CD4-positive, alpha-beta T cell (primary cell): ENCODE measurements at regions not wholly inside any gene's neighbourhood (a gene's known extent, or its start where the extent isn't known, plus 50 kb on each side); places are given as distances from the start of the nearest gene placed in this dataset.

Experiments
- ATAC-seq: fragments of 200-7000 bp; cut with Tn5 transposase; one replicate; pipeline ENCODE4 v1.10.0; 2022; ENCODE audit warnings: mild to moderate bottlenecking; ENCODE audit not compliant: poor library complexity
- CTCF ChIA-PET: fragments of 350-600 bp; sonication (Branson Sonifier 250); formaldehyde crosslinking; loops from one replicate; lab custom pipeline; 2021; ENCODE audit warnings: antibody characterized with exemption, inconsistent platforms; lab: Charles Lee
- POLR2A ChIA-PET: fragments of 350-600 bp; sonication (Branson Sonifier 250); formaldehyde crosslinking; loops from one replicate; lab custom pipeline; 2021; ENCODE audit warnings: antibody characterized with exemption, inconsistent platforms; lab: Charles Lee
- DNase-seq, 14 experiments: peaks; one replicate each; pipeline ENCODE4 v3.0.0-alpha.2; 2013 to 2020; ENCODE audit warnings: mixed read lengths in 2 of 14
- H3K27ac ChIP-seq, 2 donors: one replicate each; pipeline versions ENCODE4 v1.5.1 to v1.7.0; 2013; ENCODE audit warnings: low read length in 2 of 2, low read depth in 1 of 2, mild to moderate bottlenecking in 1 of 2
- H3K27me3 ChIP-seq, 2 experiments: 1 replicate in 1 of 2; 2 replicates in 1 of 2; pipeline versions ENCODE4 v1.6.1 to v1.7.0; 2013; ENCODE audit warnings: low read length in 2 of 2, control low read depth in 1 of 2, mild to moderate bottlenecking in 1 of 2, moderate library complexity in 1 of 2; ENCODE audit not compliant: insufficient read depth in 2 of 2, control insufficient read depth in 1 of 2
- H3K36me3 ChIP-seq: one replicate; pipeline ENCODE4 v1.6.1; 2013; ENCODE audit warnings: low read length, control low read depth; ENCODE audit not compliant: insufficient read depth
- H3K4me1 ChIP-seq: one replicate; pipeline ENCODE4 v1.6.1; 2013; ENCODE audit warnings: low read length, control low read depth; ENCODE audit not compliant: insufficient read depth
- H3K4me3 ChIP-seq: one replicate; pipeline ENCODE4 v1.5.1; 2013; ENCODE audit warnings: mild to moderate bottlenecking, low read length, moderate library complexity
- H3K9me3 ChIP-seq, 2 experiments: 1 replicate in 1 of 2; 2 replicates in 1 of 2; pipeline versions ENCODE4 v1.6.1 to v1.7.0; 2013; ENCODE audit warnings: low read length in 2 of 2, mild to moderate bottlenecking in 2 of 2, control low read depth in 1 of 2, moderate library complexity in 1 of 2; ENCODE audit not compliant: control insufficient read depth in 1 of 2, insufficient read depth in 1 of 2
- H3K27ac Mint-ChIP-seq: one replicate; pipeline ENCODE4 v1.8.0; 2020; ENCODE audit warnings: mixed read lengths
- H3K27me3 Mint-ChIP-seq: one replicate; pipeline ENCODE4 v1.8.0; 2021; ENCODE audit warnings: mixed read lengths
- H3K36me3 Mint-ChIP-seq: one replicate; pipeline ENCODE4 v1.8.0; 2021; ENCODE audit warnings: low read depth, mixed read lengths
- H3K4me1 Mint-ChIP-seq: one replicate; pipeline ENCODE4 v1.8.0; 2021; ENCODE audit warnings: low read depth, mixed read lengths
- H3K4me3 Mint-ChIP-seq: one replicate; pipeline ENCODE4 v1.8.0; 2020; ENCODE audit warnings: mild to moderate bottlenecking, mixed read lengths
- H3K9me3 Mint-ChIP-seq: one replicate; pipeline ENCODE4 v1.8.0; 2020; ENCODE audit warnings: mixed read lengths
- CTCF ChIP-seq: fragments of 200-600 bp; IDR thresholded peaks from one replicate; pipeline ENCODE4 v1.8.0; 2022; ENCODE audit warnings: antibody characterized with exemption, mild to moderate bottlenecking
- intact Hi-C, 2 experiments: fragments of 100-400 bp; cut with DNase I in 1 of 2; cut with micrococcal nuclease in 1 of 2; formaldehyde crosslinking; loops; one replicate each; pipeline versions ENCODE4 v1.15.1 to v1.9.0; 2023 to 2025; cut with DNase I, micrococcal nuclease

GRCh38 chr9:87085521-87085920, 138.2 kb upstream of the GAS1 start:
- no peak for TF ChIP-seq CTCF
- Mint-ChIP-seq H3K4me1 (no peaks in the 10 kb centered on the region), H3K36me3 (no peaks in the 10 kb centered on the region), H3K27me3 (no peaks in the 10 kb centered on the region), H3K27ac (no peak overlapping the region), H3K4me3 (no peak overlapping the region), H3K9me3 (no peaks in the 10 kb centered on the region)
- H3K27ac ChIP-seq: no peak overlapping the region
- H3K36me3 ChIP-seq: no peaks in the 10 kb centered on the region
- peaks cover 0 to 18% of the 10 kb centered on the region in 2 experiments for H3K9me3 ChIP-seq
- ATAC-seq (no peak), DNase-seq (no peak)
- ChIA-PET CTCF (no interaction called here), POLR2A (no interaction called here)
- intact Hi-C loops: no loop called here
- no peak overlapping the region for H3K4me3 ChIP-seq
- H3K27me3 ChIP-seq: no peaks in the 10 kb centered on the region
- no peaks in the 10 kb centered on the region for H3K4me1 ChIP-seq

- Histone ChIP-seq H3K36me3 (no peaks in the 10 kb centered on the region), H3K27me3 (no peaks in the 10 kb centered on the region), H3K9me3 (peaks cover 0 to 18% of the 10 kb centered on the region in 2 experiments), H3K27ac (no peak overlapping the region), H3K4me3 (no peak overlapping the region), H3K4me1 (no peaks in the 10 kb centered on the region)
- H3K27ac Mint-ChIP-seq: no peak overlapping the region
- no peak for ATAC-seq
- no peak for DNase-seq
- H3K4me1 Mint-ChIP-seq: no peaks in the 10 kb centered on the region
- H3K36me3 Mint-ChIP-seq: no peaks in the 10 kb centered on the region
- H3K4me3 Mint-ChIP-seq: no peak overlapping the region
- intact Hi-C loops: no loop called here
- POLR2A ChIA-PET: no interaction called here
- CTCF ChIA-PET: no interaction called here
- no peaks in the 10 kb centered on the region for H3K27me3 Mint-ChIP-seq
- H3K9me3 Mint-ChIP-seq: no peaks in the 10 kb centered on the region
- TF ChIP-seq CTCF: no peak
These were observed 139.0 kb upstream of the GAS1 start for GRCh38 chr9:87086221-87086818.

GRCh38 chr9:87087197-87087596, 139.9 kb upstream of the GAS1 start:
- Mint-ChIP-seq H3K4me3 (no peak overlapping the region), H3K27me3 (no peaks in the 10 kb centered on the region), H3K36me3 (no peaks in the 10 kb centered on the region), H3K27ac (no peak overlapping the region), H3K9me3 (no peaks in the 10 kb centered on the region), H3K4me1 (no peaks in the 10 kb centered on the region)
- no peaks in the 10 kb centered on the region for H3K36me3 ChIP-seq
- H3K27me3 ChIP-seq: no peaks in the 10 kb centered on the region
- H3K4me1 ChIP-seq: no peaks in the 10 kb centered on the region
- no peak overlapping the region for H3K27ac ChIP-seq
- ChIA-PET CTCF (no interaction called here), POLR2A (no interaction called here)
- intact Hi-C loops: no loop called here
- no peak for ATAC-seq
- peaks cover 0 to 18% of the 10 kb centered on the region in 2 experiments for H3K9me3 ChIP-seq
- DNase-seq: no peak
- H3K4me3 ChIP-seq: no peak overlapping the region
- TF ChIP-seq CTCF: no peak
